Mesenchymal stem cell (in vitro differentiated cells and primary cell): ENCODE measurements at regions not wholly inside any gene's neighbourhood (a gene's known extent, or its start where the extent isn't known, plus 50 kb on each side); places are given as distances from the start of the nearest gene placed in this dataset.
A peak's percentile ranks its signal among the peaks of the same experiment; 100 is the strongest.

Source experiments
- DNase-seq: peaks from one replicate; pipeline ENCODE4 v3.0.0-alpha.2; 2013
- H2AFZ ChIP-seq: one replicate; pipeline ENCODE4 v1.6.1; 2013; ENCODE audit warnings: low read depth, mild to moderate bottlenecking, control low read depth, inconsistent platforms, low read length, moderate library complexity
- H2AK5ac ChIP-seq: 2 replicates; pipeline ENCODE4 v1.6.1; 2013; ENCODE audit warnings: low read length, moderate library complexity, mild to moderate bottlenecking, inconsistent platforms; ENCODE audit not compliant: severe bottlenecking
- H2BK120ac ChIP-seq: one replicate; pipeline ENCODE4 v1.6.1; 2013; ENCODE audit warnings: low read depth, mild to moderate bottlenecking, inconsistent platforms, low read length, moderate library complexity
- H2BK12ac ChIP-seq, 2 experiments: one replicate each; pipeline ENCODE4 v1.6.1; 2013; ENCODE audit warnings: inconsistent platforms in 2 of 2, low read length in 2 of 2, mild to moderate bottlenecking in 2 of 2, moderate library complexity in 2 of 2, control low read depth in 1 of 2
- H2BK15ac ChIP-seq: one replicate; pipeline ENCODE4 v1.6.1; 2013; ENCODE audit warnings: mild to moderate bottlenecking, low read depth, inconsistent platforms; ENCODE audit not compliant: poor library complexity, severe bottlenecking
- H2BK5ac ChIP-seq: 2 replicates; pipeline ENCODE4 v1.6.1; 2013; ENCODE audit warnings: low read depth, mild to moderate bottlenecking, low read length, control low read depth, inconsistent platforms; ENCODE audit not compliant: poor library complexity, severe bottlenecking
- H3K14ac ChIP-seq, 2 experiments: one replicate each; pipeline ENCODE4 v1.6.1; 2013; ENCODE audit warnings: inconsistent platforms in 2 of 2, low read length in 2 of 2, control low read depth in 1 of 2, mild to moderate bottlenecking in 1 of 2, moderate library complexity in 1 of 2
- H3K18ac ChIP-seq, 2 experiments: one replicate each; pipeline ENCODE4 v1.6.1; 2013; ENCODE audit warnings: inconsistent platforms in 2 of 2, low read length in 2 of 2, control low read depth in 1 of 2, low read depth in 1 of 2, mild to moderate bottlenecking in 1 of 2
- H3K23ac ChIP-seq, 2 experiments: one replicate each; pipeline ENCODE4 v1.6.1; 2013; ENCODE audit warnings: inconsistent platforms in 2 of 2, low read length in 2 of 2, mild to moderate bottlenecking in 2 of 2, moderate library complexity in 2 of 2, control low read depth in 1 of 2
- H3K27ac ChIP-seq: 2 replicates; pipeline ENCODE4 v1.5.1; 2013; ENCODE audit warnings: mild to moderate bottlenecking, moderate library complexity, low read length, control low read depth, inconsistent platforms; ENCODE audit not compliant: poor library complexity, severe bottlenecking
- H3K27me3 ChIP-seq, 2 experiments: 2 replicates each; pipeline versions ENCODE4 v1.6.1 to v1.7.0; 2013; ENCODE audit warnings: low read length in 2 of 2, mild to moderate bottlenecking in 2 of 2, moderate library complexity in 2 of 2, control low read depth in 1 of 2, inconsistent platforms in 1 of 2; ENCODE audit not compliant: control insufficient read depth in 1 of 2, insufficient read depth in 1 of 2
- H3K36me3 ChIP-seq, 2 experiments: 2 replicates each; pipeline versions ENCODE4 v1.6.1 to v1.7.0; 2013; ENCODE audit warnings: low read length in 2 of 2, control low read depth in 1 of 2, inconsistent platforms in 1 of 2, low read depth in 1 of 2, mild to moderate bottlenecking in 1 of 2; ENCODE audit not compliant: insufficient read depth in 2 of 2, control insufficient read depth in 1 of 2
- H3K4ac ChIP-seq, 2 experiments: one replicate each; pipeline ENCODE4 v1.6.1; 2013; ENCODE audit warnings: inconsistent platforms in 2 of 2, low read length in 2 of 2, mild to moderate bottlenecking in 2 of 2, moderate library complexity in 2 of 2, control low read depth in 1 of 2, low read depth in 1 of 2
- H3K4me1 ChIP-seq: 2 replicates; pipeline ENCODE4 v1.6.1; 2013; ENCODE audit warnings: low read depth, low read length, control low read depth; ENCODE audit not compliant: control insufficient read depth, insufficient read depth
- H3K4me2 ChIP-seq: 2 replicates; pipeline ENCODE4 v1.6.1; 2013; ENCODE audit warnings: low read length, mild to moderate bottlenecking, inconsistent platforms; ENCODE audit not compliant: poor library complexity, severe bottlenecking
- H3K4me3 ChIP-seq, 2 experiments: 2 replicates each; pipeline versions ENCODE4 v1.5.1 to v1.7.0; 2013; ENCODE audit warnings: low read length in 2 of 2, mild to moderate bottlenecking in 2 of 2, control low read depth in 1 of 2, low read depth in 1 of 2; ENCODE audit not compliant: insufficient read depth in 1 of 2
- H3K79me1 ChIP-seq: replicated peaks from 2 replicates; pipeline ENCODE4 v1.6.1; 2013; ENCODE audit warnings: mild to moderate bottlenecking, control low read depth, low read length, inconsistent platforms; ENCODE audit not compliant: poor library complexity, severe bottlenecking
- H3K9ac ChIP-seq: 2 replicates; pipeline ENCODE4 v1.7.0; 2013; ENCODE audit warnings: mild to moderate bottlenecking, low read length, moderate library complexity
- H3K9me3 ChIP-seq: 2 replicates; pipeline ENCODE4 v1.7.0; 2013; ENCODE audit warnings: mild to moderate bottlenecking, low read length; ENCODE audit not compliant: control insufficient read depth
- H4K8ac ChIP-seq: one replicate; pipeline ENCODE4 v1.6.1; 2013; ENCODE audit warnings: inconsistent platforms, mild to moderate bottlenecking, low read length, moderate library complexity
- H4K91ac ChIP-seq: one replicate; pipeline ENCODE4 v1.6.1; 2013; ENCODE audit warnings: mild to moderate bottlenecking, low read length, inconsistent platforms
- WGBS: methylation state at CpG from one replicate; pipeline ENCODE4 v1.1.7; 2013; ENCODE audit warnings: mixed read lengths; 5-methylcytosine and 5-hydroxymethylcytosine counted together

DNA sequence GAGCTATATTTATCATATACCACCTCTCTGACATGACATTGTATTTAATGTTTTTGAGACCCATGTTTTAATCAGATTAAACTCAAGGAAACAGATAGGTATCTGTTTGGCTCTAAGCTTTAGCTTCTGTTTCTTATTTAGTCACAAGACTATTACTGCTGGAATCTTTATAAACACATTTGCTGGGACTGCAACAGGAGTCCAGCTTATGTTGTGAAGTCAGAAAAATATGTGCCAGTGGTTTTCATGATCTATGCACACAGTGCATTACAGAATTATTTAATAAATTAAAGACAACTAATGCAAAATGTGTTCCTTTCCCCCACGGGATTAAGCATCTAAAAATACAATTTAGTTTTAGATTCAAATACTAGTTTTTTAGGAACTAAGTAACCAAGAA, 338.9 kb downstream of the ZEB2 start:
- no peaks in the 10 kb centered on the region for H3K27me3 ChIP-seq
- no peak overlapping the region for H3K4me2 ChIP-seq
- no peak overlapping the region for H3K4me3 ChIP-seq
- no peak overlapping the region for H2AK5ac ChIP-seq
- no peak overlapping the region for H2BK12ac ChIP-seq
- no peak overlapping the region for H2BK120ac ChIP-seq
- H3K9ac ChIP-seq = no peak overlapping the region
- no peak overlapping the region for H2BK15ac ChIP-seq
- no peak overlapping the region for H4K8ac ChIP-seq
- no peak overlapping the region for H2BK5ac ChIP-seq
- WGBS = no CpG with 5 or more reads among the region's 1 CpG
- no peaks in the 10 kb centered on the region for H3K4me1 ChIP-seq
- H3K23ac ChIP-seq = no peak overlapping the region
- peak; percentile 26 for DNase-seq
- H3K36me3 ChIP-seq = peaks cover 0 to 6% of the 10 kb centered on the region in 2 experiments
- no peaks in the 10 kb centered on the region for H3K9me3 ChIP-seq
- H3K4ac ChIP-seq = no peak overlapping the region
- peaks cover 1% of the 10 kb centered on the region for H3K79me1 ChIP-seq
- H4K91ac ChIP-seq = no peak overlapping the region
- H3K18ac ChIP-seq = no peak overlapping the region
- H2AFZ ChIP-seq = no peak overlapping the region
- no peak overlapping the region for H3K27ac ChIP-seq
- H3K14ac ChIP-seq = no peak overlapping the region

- H4K91ac ChIP-seq = no peak overlapping the region
- no peak overlapping the region for H2BK15ac ChIP-seq
Measured at GRCh38 chr2:144180131-144180530, 339.8 kb downstream of the ZEB2 start.

DNA sequence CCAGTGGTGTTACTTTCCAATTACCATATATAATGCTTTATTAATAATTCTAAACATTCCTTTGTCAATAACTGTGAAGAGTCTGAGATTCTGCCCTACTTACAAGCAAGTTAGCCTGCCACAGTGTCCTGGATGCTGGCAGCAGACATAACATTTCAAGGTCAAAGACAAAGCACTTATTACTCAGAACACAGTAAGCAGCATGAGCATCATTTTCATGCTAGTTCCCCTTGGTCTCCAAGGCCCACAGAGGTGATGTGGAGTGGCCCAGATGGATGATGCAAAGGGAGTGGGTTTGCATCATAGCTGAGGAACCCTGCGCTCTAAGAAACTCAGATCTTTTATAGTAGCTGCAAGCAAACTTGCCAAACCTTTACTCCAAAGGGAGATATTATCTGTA, 349.7 kb downstream of the ZEB2 start:
- Histone ChIP-seq H3K9ac (no peak overlapping the region), H3K23ac (no peak overlapping the region), H3K27ac (no peak overlapping the region), H2AK5ac (no peak overlapping the region), H3K4me1 (no peaks in the 10 kb centered on the region), H2BK15ac (no peak overlapping the region), H4K8ac (no peak overlapping the region), H3K9me3 (no peaks in the 10 kb centered on the region), H2BK5ac (no peak overlapping the region), H3K4me2 (no peak overlapping the region), H3K4me3 (no peak overlapping the region), H2BK120ac (no peak overlapping the region), H2BK12ac (no peak overlapping the region), H3K36me3 (peaks cover 0 to 3% of the 10 kb centered on the region in 2 experiments), H3K14ac (no peak overlapping the region), H3K79me1 (no peaks in the 10 kb centered on the region), H3K27me3 (no peaks in the 10 kb centered on the region), H4K91ac (no peak overlapping the region), H3K4ac (no peak overlapping the region), H3K18ac (no peak overlapping the region), H2AFZ (no peak overlapping the region)
- DNase-seq = no peak
- WGBS = no CpG with 5 or more reads among the region's 1 CpG

More at GRCh38 chr2:144180131-144180530, 339.8 kb downstream of the ZEB2 start:
- Histone ChIP-seq H3K4me1 (no peaks in the 10 kb centered on the region), H3K36me3 (peaks cover 0 to 6% of the 10 kb centered on the region in 2 experiments), H2BK12ac (no peak overlapping the region), H3K23ac (no peak overlapping the region), H3K27ac (no peak overlapping the region), H3K4me2 (no peak overlapping the region), H2AFZ (no peak overlapping the region), H2BK120ac (no peak overlapping the region), H3K79me1 (peaks cover 1% of the 10 kb centered on the region), H4K8ac (no peak overlapping the region), H3K18ac (no peak overlapping the region), H3K9ac (no peak overlapping the region), H2BK5ac (no peak overlapping the region), H2AK5ac (no peak overlapping the region), H3K14ac (no peak overlapping the region), H3K4me3 (no peak overlapping the region), H3K27me3 (no peaks in the 10 kb centered on the region), H3K4ac (no peak overlapping the region), H3K9me3 (no peaks in the 10 kb centered on the region)
- DNase-seq = no peak
- 100% methylated on average over 1 of the region's 3 CpGs for WGBS

GRCh38 chr2:144166743-144167142, 353.2 kb downstream of the ZEB2 start:
- Histone ChIP-seq H2AFZ (no peak overlapping the region), H3K4me1 (no peaks in the 10 kb centered on the region), H3K36me3 (no peaks in the 10 kb centered on the region), H3K9me3 (no peaks in the 10 kb centered on the region), H3K27ac (no peak overlapping the region), H2BK15ac (no peak overlapping the region), H3K4ac (no peak overlapping the region), H2AK5ac (no peak overlapping the region), H3K14ac (no peak overlapping the region), H3K27me3 (no peaks in the 10 kb centered on the region), H3K79me1 (no peaks in the 10 kb centered on the region), H3K9ac (no peak overlapping the region), H4K8ac (no peak overlapping the region), H3K4me2 (no peak overlapping the region), H3K4me3 (no peak overlapping the region), H2BK120ac (no peak overlapping the region), H2BK5ac (no peak overlapping the region), H4K91ac (no peak overlapping the region), H3K18ac (no peak overlapping the region), H2BK12ac (no peak overlapping the region), H3K23ac (no peak overlapping the region)
- DNase-seq = no peak
